Panc1 (cell line): ENCODE measurements at regions not wholly inside any gene's neighbourhood (a gene's known extent, or its start where the extent isn't known, plus 50 kb on each side); places are given as distances from the start of the nearest gene placed in this dataset.
A peak's percentile ranks its signal among the peaks of the same experiment; 100 is the strongest.

Experiments
- ATAC-seq: fragments of 200-7000 bp; cut with Tn5 transposase; 2 replicates; pipeline ENCODE4 v1.9.1; 2020; ENCODE audit warnings: mild to moderate bottlenecking, moderate library complexity
- BruUV-seq: library from RNA; stranded (reverse); fragments of 400-500 nt; replicated peaks from 2 replicates; lab custom pipeline; 2021; lab: Mats Ljungman, UMichigan
- CTCF ChIA-PET: fragments of 300-600 bp; sonication (Branson Sonifier 250); formaldehyde crosslinking; loops from one replicate; lab custom pipeline; 2022; ENCODE audit warnings: antibody characterized with exemption; lab: Charles Lee
- POLR2A ChIA-PET: fragments of 300-600 bp; sonication (Branson Sonifier 250); formaldehyde crosslinking; loops from one replicate; lab custom pipeline; 2022; ENCODE audit warnings: antibody characterized with exemption; lab: Charles Lee
- DNase-seq: peaks from one replicate; pipeline ENCODE4 v3.0.0-alpha.2; 2010; ENCODE audit warnings: low read depth, low spot score
- H3K27ac ChIP-seq: 2 replicates; pipeline ENCODE4 v1.5.1; 2011; ENCODE audit warnings: mild to moderate bottlenecking, low read length, inconsistent platforms
- H3K27me3 ChIP-seq: fragments of 200-500 bp; sonication (Bioruptor generic); 2 replicates; pipeline ENCODE4 v1.6.0; 2014; ENCODE audit warnings: low read length, inconsistent platforms; ENCODE audit not compliant: control insufficient read depth, insufficient read depth
- H3K36me3 ChIP-seq: fragments of 200-500 bp; sonication (Bioruptor generic); 2 replicates; pipeline ENCODE4 v1.5.1; 2014; ENCODE audit warnings: inconsistent platforms, mild to moderate bottlenecking, low read length, moderate library complexity; ENCODE audit not compliant: control insufficient read depth, insufficient read depth
- H3K4me1 ChIP-seq: 2 replicates; pipeline ENCODE4 v1.5.1; 2011; ENCODE audit warnings: inconsistent platforms, mild to moderate bottlenecking, low read length, moderate library complexity; ENCODE audit not compliant: control insufficient read depth, insufficient read depth
- H3K4me3 ChIP-seq, 2 experiments: 2 replicates each; pipeline ENCODE4 v1.5.1; 2011 to 2012; ENCODE audit warnings: low read depth in 2 of 2, low read length in 2 of 2, mild to moderate bottlenecking in 2 of 2, inconsistent platforms in 1 of 2, moderate library complexity in 1 of 2
- H3K9me3 ChIP-seq: fragments of 200-500 bp; sonication (Bioruptor generic); 2 replicates; pipeline ENCODE4 v1.5.1; 2014; ENCODE audit warnings: low read depth, mild to moderate bottlenecking, inconsistent platforms, low read length, moderate library complexity; ENCODE audit not compliant: control insufficient read depth, insufficient read depth
- POLR2AphosphoS5 ChIP-seq: IDR thresholded peaks from 2 replicates; pipeline ENCODE4 v1.6.1; 2012; ENCODE audit warnings: mild to moderate bottlenecking, low read depth, low read length, moderate library complexity
- SIN3A ChIP-seq: IDR thresholded peaks from 2 replicates; pipeline ENCODE4 v1.6.1; 2012; ENCODE audit warnings: low read depth, mild to moderate bottlenecking, low read length, moderate library complexity, borderline replicate concordance; ENCODE audit not compliant: insufficient read depth
- TCF7L2 ChIP-seq: IDR thresholded peaks from 2 replicates; pipeline ENCODE4 v1.6.1; 2011; ENCODE audit warnings: mild to moderate bottlenecking, low read depth, low read length, inconsistent platforms
- in situ Hi-C: cut with HindIII; loops from 2 replicates; pipeline ENCODE4 v1.10.0; 2016; ENCODE audit warnings: low sequenced_read_pairs, low pct_unique_long_range_greater_than_20kb
- intact Hi-C: fragments of 100-400 bp; cut with micrococcal nuclease; formaldehyde crosslinking; loops from one replicate; pipeline ENCODE4 v1.10.0; 2022; ENCODE audit not compliant: unreplicated experiment
- TF ChIP-seq, protein P1 (sequence below): fragments of 450-650 bp; IDR thresholded peaks from 2 replicates; pipeline ENCODE4 v1.5.1; 2017; ENCODE audit warnings: mild to moderate bottlenecking
- TF ChIP-seq, protein P2 (sequence below), 2 experiments: IDR thresholded peaks; 2 replicates each; pipeline ENCODE4 v1.6.1; 2011 to 2012; ENCODE audit warnings: low read depth in 2 of 2, control low read depth in 1 of 2, low read length in 1 of 2, mild to moderate bottlenecking in 1 of 2, moderate library complexity in 1 of 2; ENCODE audit not compliant: insufficient read depth in 1 of 2

DNA sequence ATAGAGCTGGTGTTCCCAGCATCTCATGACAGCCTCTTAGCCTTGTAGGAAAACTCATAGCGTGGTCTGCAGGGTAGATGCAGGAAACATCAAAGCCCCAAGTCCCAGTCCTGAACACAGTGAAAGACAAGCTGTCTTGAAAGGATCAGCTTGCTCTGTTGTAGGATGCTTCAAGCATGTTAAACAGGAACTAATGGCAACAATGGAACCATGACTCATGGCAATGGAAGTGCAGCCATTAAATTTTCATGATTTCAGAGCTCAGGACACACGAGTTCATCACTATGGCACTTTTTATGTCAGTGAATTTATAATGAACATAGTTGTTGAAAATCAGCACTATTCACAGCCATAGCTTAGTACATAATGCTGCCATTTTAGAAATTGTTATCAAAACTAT lies 367.7 kb downstream of the KIF16B start:
- ATAC-seq, result no peak
- no peak overlapping the region for H3K4me3 ChIP-seq
- in situ Hi-C loops (no loop called here), intact Hi-C loops (no loop called here)
- DNase-seq, result no peak
- no peak overlapping the region for H3K27ac ChIP-seq
- H3K27me3 ChIP-seq, result no peaks in the 10 kb centered on the region
- TF ChIP-seq, protein P1, sequence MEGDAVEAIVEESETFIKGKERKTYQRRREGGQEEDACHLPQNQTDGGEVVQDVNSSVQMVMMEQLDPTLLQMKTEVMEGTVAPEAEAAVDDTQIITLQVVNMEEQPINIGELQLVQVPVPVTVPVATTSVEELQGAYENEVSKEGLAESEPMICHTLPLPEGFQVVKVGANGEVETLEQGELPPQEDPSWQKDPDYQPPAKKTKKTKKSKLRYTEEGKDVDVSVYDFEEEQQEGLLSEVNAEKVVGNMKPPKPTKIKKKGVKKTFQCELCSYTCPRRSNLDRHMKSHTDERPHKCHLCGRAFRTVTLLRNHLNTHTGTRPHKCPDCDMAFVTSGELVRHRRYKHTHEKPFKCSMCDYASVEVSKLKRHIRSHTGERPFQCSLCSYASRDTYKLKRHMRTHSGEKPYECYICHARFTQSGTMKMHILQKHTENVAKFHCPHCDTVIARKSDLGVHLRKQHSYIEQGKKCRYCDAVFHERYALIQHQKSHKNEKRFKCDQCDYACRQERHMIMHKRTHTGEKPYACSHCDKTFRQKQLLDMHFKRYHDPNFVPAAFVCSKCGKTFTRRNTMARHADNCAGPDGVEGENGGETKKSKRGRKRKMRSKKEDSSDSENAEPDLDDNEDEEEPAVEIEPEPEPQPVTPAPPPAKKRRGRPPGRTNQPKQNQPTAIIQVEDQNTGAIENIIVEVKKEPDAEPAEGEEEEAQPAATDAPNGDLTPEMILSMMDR, result no peak
- no peak for TF ChIP-seq POLR2AphosphoS5
- CTCF ChIA-PET, result no interaction called here
- H3K9me3 ChIP-seq, result no peaks in the 10 kb centered on the region
- no peaks in the 10 kb centered on the region for H3K4me1 ChIP-seq
- no TSS peak for BruUV-seq
- no peaks in the 10 kb centered on the region for H3K36me3 ChIP-seq
- POLR2A ChIA-PET, result no interaction called here

DNA sequence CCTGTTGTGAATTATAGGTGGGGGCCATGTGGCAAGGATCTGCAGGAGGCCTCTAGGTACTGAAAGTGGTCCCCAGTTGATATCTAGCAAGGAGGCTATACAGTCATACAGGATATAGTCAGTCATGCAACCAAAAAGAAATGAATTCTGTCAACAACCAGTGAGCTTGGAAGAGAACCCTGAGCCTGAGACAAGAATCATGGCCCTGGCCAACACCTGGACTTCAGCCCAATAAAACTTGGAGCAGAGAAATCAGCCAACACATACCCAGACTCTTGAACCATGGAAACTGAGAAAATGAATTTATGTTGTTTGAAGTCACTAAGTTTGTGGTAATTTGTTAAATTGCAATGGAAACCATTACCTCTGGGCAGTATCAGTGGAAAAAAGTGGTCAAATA lies 370.2 kb downstream of the KIF16B start:
- no peak overlapping the region for H3K27ac ChIP-seq
- no TSS peak for BruUV-seq
- intact Hi-C loops, result no loop called here
- in situ Hi-C loops, result no loop called here
- H3K36me3 ChIP-seq, result no peaks in the 10 kb centered on the region
- H3K4me1 ChIP-seq, result no peaks in the 10 kb centered on the region
- no peak overlapping the region for H3K4me3 ChIP-seq
- POLR2A ChIA-PET, result no interaction called here
- ATAC-seq (no peak), DNase-seq (no peak)
- no peaks in the 10 kb centered on the region for H3K27me3 ChIP-seq
- no peaks in the 10 kb centered on the region for H3K9me3 ChIP-seq
- no peak for TF ChIP-seq SIN3A
- TF ChIP-seq, protein P1, result no peak
- no peak for TF ChIP-seq TCF7L2
- CTCF ChIA-PET, result no interaction called here

DNA sequence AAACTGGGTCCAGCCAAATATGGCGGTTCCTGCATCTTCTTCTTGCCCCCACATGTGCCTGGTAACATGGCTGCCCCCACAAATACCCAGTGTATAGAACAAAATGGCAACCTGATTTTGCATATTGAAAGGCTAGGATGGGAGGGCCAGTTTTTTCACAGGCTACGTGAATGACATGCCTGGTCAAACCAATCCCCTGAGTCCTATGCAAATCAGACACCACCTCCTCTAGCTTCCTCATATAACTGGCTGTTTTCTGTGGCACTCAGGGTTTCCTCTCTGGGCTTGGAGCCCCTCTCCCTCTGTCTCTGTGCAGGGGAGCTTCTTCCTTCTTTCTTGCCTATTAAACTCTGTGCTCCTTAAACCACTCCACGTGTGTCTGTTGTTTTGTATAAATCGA lies 372.1 kb downstream of the KIF16B start:
- intact Hi-C loops (no loop called here), in situ Hi-C loops (no loop called here)
- Histone ChIP-seq H3K4me3 (peak overlapping the region in 1 of 2 experiments; percentile 25; a peak in 2 of 4 replicates), H3K27me3 (no peaks in the 10 kb centered on the region), H3K4me1 (no peaks in the 10 kb centered on the region), H3K9me3 (no peaks in the 10 kb centered on the region), H3K27ac (no peak overlapping the region), H3K36me3 (no peaks in the 10 kb centered on the region)
- DNase-seq (no peak), ATAC-seq (no peak)
- TF ChIP-seq TCF7L2, result no peak
- TF ChIP-seq, protein P2, sequence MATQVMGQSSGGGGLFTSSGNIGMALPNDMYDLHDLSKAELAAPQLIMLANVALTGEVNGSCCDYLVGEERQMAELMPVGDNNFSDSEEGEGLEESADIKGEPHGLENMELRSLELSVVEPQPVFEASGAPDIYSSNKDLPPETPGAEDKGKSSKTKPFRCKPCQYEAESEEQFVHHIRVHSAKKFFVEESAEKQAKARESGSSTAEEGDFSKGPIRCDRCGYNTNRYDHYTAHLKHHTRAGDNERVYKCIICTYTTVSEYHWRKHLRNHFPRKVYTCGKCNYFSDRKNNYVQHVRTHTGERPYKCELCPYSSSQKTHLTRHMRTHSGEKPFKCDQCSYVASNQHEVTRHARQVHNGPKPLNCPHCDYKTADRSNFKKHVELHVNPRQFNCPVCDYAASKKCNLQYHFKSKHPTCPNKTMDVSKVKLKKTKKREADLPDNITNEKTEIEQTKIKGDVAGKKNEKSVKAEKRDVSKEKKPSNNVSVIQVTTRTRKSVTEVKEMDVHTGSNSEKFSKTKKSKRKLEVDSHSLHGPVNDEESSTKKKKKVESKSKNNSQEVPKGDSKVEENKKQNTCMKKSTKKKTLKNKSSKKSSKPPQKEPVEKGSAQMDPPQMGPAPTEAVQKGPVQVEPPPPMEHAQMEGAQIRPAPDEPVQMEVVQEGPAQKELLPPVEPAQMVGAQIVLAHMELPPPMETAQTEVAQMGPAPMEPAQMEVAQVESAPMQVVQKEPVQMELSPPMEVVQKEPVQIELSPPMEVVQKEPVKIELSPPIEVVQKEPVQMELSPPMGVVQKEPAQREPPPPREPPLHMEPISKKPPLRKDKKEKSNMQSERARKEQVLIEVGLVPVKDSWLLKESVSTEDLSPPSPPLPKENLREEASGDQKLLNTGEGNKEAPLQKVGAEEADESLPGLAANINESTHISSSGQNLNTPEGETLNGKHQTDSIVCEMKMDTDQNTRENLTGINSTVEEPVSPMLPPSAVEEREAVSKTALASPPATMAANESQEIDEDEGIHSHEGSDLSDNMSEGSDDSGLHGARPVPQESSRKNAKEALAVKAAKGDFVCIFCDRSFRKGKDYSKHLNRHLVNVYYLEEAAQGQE (IDR thresholded peaks at IDR 0.05; ENCODE audit: insufficient read depth in 1 of 2, low read depth in 2 of 2, low read length in 1 of 2), result no peak
- TF ChIP-seq, protein P1, result no peak
- no peak for TF ChIP-seq POLR2AphosphoS5
- TF ChIP-seq SIN3A, result no peak
- CTCF ChIA-PET, result interaction anchor here (0.6 kb wide), 1 partner anchor 259 kb away, joined by 3 read pairs; no protein-coding TSS in a partner anchor
- no TSS peak for BruUV-seq
- POLR2A ChIA-PET, result no interaction called here
